GM19193 (cell line): ENCODE measurements at regions not wholly inside any gene's neighbourhood (a gene's known extent, or its start where the extent isn't known, plus 50 kb on each side); places are given as distances from the start of the nearest gene placed in this dataset.

Experiments
- POLR2A ChIP-seq: IDR thresholded peaks from 4 replicates; pipeline ENCODE4 v1.6.1; 2011; ENCODE audit not compliant: insufficient read depth, insufficient read length; ENCODE audit errors: extremely low read depth

GRCh38 chr1:166616206-166616605, 223.1 kb upstream of the POGK start:
- no peak for TF ChIP-seq POLR2A

- TF ChIP-seq POLR2A = no peak
Observed at GRCh38 chr1:166626711-166627110, 212.6 kb upstream of the POGK start.

GRCh38 chr1:166627558-166627957, 211.7 kb upstream of the POGK start:
- TF ChIP-seq POLR2A = no peak

- TF ChIP-seq POLR2A = no peak
Observed at GRCh38 chr1:166628259-166628658, 211.0 kb upstream of the POGK start.

GRCh38 chr1:166629946-166630345, 209.3 kb upstream of the POGK start:
- TF ChIP-seq POLR2A = no peak

GRCh38 chr1:166630369-166630768, 208.9 kb upstream of the POGK start:
- TF ChIP-seq POLR2A = no peak

GRCh38 chr1:166638137-166638536, 201.1 kb upstream of the POGK start:
- TF ChIP-seq POLR2A = no peak

GRCh38 chr1:166671627-166672026, 167.6 kb upstream of the POGK start:
- TF ChIP-seq POLR2A = no peak

GRCh38 chr1:166673722-166674121, 165.6 kb upstream of the POGK start:
- TF ChIP-seq POLR2A = no peak

- no peak for TF ChIP-seq POLR2A
Observed at GRCh38 chr1:166675213-166675612, 164.1 kb upstream of the POGK start.

- TF ChIP-seq POLR2A = no peak
Observed at GRCh38 chr1:166676981-166677380, 162.3 kb upstream of the POGK start.

GRCh38 chr1:166679369-166679768, 159.9 kb upstream of the POGK start:
- no peak for TF ChIP-seq POLR2A

GRCh38 chr1:166682588-166682987, 156.7 kb upstream of the POGK start:
- TF ChIP-seq POLR2A = no peak

- no peak for TF ChIP-seq POLR2A
Observed at GRCh38 chr1:166685200-166685599, 154.1 kb upstream of the POGK start.

GRCh38 chr1:166691476-166691875, 147.8 kb upstream of the POGK start:
- no peak for TF ChIP-seq POLR2A

GRCh38 chr1:166692346-166692745, 146.9 kb upstream of the POGK start:
- TF ChIP-seq POLR2A = no peak

- no peak for TF ChIP-seq POLR2A
Observed at GRCh38 chr1:166693158-166693557, 146.1 kb upstream of the POGK start.
